GM19438 (cell line): ENCODE measurements at regions not wholly inside any gene's neighbourhood (a gene's known extent, or its start where the extent isn't known, plus 50 kb on each side); places are given as distances from the start of the nearest gene placed in this dataset.

Experiments used
- ATAC-seq: cut with Tn5 transposase; IDR thresholded peaks from one replicate; pipeline ENCODE4 v1.9.1; 2021; ENCODE audit warnings: low read depth; ENCODE audit not compliant: unreplicated experiment

- no peak for ATAC-seq
Measured at GRCh38 chr21:27248814-27249213, 281.9 kb upstream of the ADAMTS5 start.

- ATAC-seq, result no peak
Measured at GRCh38 chr21:27246741-27247140, 279.9 kb upstream of the ADAMTS5 start.

- ATAC-seq, result no peak
Measured at GRCh38 chr21:27244776-27245175, 277.9 kb upstream of the ADAMTS5 start.

GRCh38 chr21:27244352-27244751, 277.5 kb upstream of the ADAMTS5 start:
- no peak for ATAC-seq

GRCh38 chr21:27240839-27241238, 274.0 kb upstream of the ADAMTS5 start:
- no peak for ATAC-seq

- ATAC-seq, result no peak
Measured at GRCh38 chr21:27233514-27234115, 266.7 kb upstream of the ADAMTS5 start.

- ATAC-seq, result no peak
Measured at GRCh38 chr21:27225940-27226339, 259.1 kb upstream of the ADAMTS5 start.

GRCh38 chr21:27225151-27225550, 258.3 kb upstream of the ADAMTS5 start:
- ATAC-seq, result no peak

- no peak for ATAC-seq
Measured at GRCh38 chr21:27224169-27224568, 257.3 kb upstream of the ADAMTS5 start.

- ATAC-seq, result no peak
Measured at GRCh38 chr21:27221077-27221476, 254.2 kb upstream of the ADAMTS5 start.

- no peak for ATAC-seq
Measured at GRCh38 chr21:27220416-27220815, 253.5 kb upstream of the ADAMTS5 start.

- ATAC-seq, result no peak
Measured at GRCh38 chr21:27219068-27219467, 252.2 kb upstream of the ADAMTS5 start.

GRCh38 chr21:27213303-27213702, 246.4 kb upstream of the ADAMTS5 start:
- no peak for ATAC-seq

GRCh38 chr21:27212441-27212840, 245.6 kb upstream of the ADAMTS5 start:
- no peak for ATAC-seq

GRCh38 chr21:27209546-27209945, 242.7 kb upstream of the ADAMTS5 start:
- ATAC-seq, result no peak

- ATAC-seq, result no peak
Measured at GRCh38 chr21:27206368-27206982, 239.6 kb upstream of the ADAMTS5 start.

- ATAC-seq, result no peak
Measured at GRCh38 chr21:27202301-27202700, 235.4 kb upstream of the ADAMTS5 start.

GRCh38 chr21:27201197-27201596, 234.3 kb upstream of the ADAMTS5 start:
- no peak for ATAC-seq

GRCh38 chr21:27196651-27197050, 229.8 kb upstream of the ADAMTS5 start:
- ATAC-seq, result no peak

- no peak for ATAC-seq
Measured at GRCh38 chr21:27192281-27192949, 225.5 kb upstream of the ADAMTS5 start.

- ATAC-seq, result no peak
Measured at GRCh38 chr21:27190601-27191000, 223.7 kb upstream of the ADAMTS5 start.

- no peak for ATAC-seq
Measured at GRCh38 chr21:27189870-27190269, 223.0 kb upstream of the ADAMTS5 start.
